Heart right ventricle (tissue), 16 donors: ENCODE measurements at regions not wholly inside any gene's neighbourhood (a gene's known extent, or its start where the extent isn't known, plus 50 kb on each side); places are given as distances from the start of the nearest gene placed in this dataset.

Experiments used
- ATAC-seq, 8 donors: fragments of 200-7000 bp; cut with Tn5 transposase; one replicate each; pipeline ENCODE4 v1.9.1; 2020; ENCODE audit warnings: mild to moderate bottlenecking in 8 of 8, moderate library complexity in 8 of 8, moderate number of reproducible peaks in 1 of 8
- DNase-seq, 2 donors: peaks; one replicate each; pipeline ENCODE4 v3.0.0-alpha.2; 2020
- H3K27ac ChIP-seq, 10 donors: fragments of 200-600 bp; sonication (generic) in 2 of 10; one replicate each; pipeline versions ENCODE4 v1.5.0 to v1.8.0; 2020 to 2022; ENCODE audit warnings: mild to moderate bottlenecking in 3 of 10
- H3K27me3 ChIP-seq, 7 donors: fragments of 200-600 bp; one replicate each; pipeline ENCODE4 v1.8.0; 2021 to 2022; ENCODE audit warnings: mild to moderate bottlenecking in 2 of 7
- H3K36me3 ChIP-seq, 9 donors: fragments of 200-600 bp; sonication (generic) in 1 of 9; one replicate each; pipeline versions ENCODE4 v1.5.0 to v1.8.0; 2020 to 2022; ENCODE audit warnings: mild to moderate bottlenecking in 2 of 9
- H3K4me1 ChIP-seq, 9 donors: fragments of 200-600 bp; sonication (generic) in 1 of 9; one replicate each; pipeline versions ENCODE4 v1.5.0 to v1.8.0; 2020 to 2022; ENCODE audit warnings: mild to moderate bottlenecking in 4 of 9
- H3K4me3 ChIP-seq, 10 donors: fragments of 200-600 bp; sonication (generic) in 2 of 10; one replicate each; pipeline versions ENCODE4 v1.5.0 to v1.8.0; 2020 to 2022; ENCODE audit warnings: mild to moderate bottlenecking in 7 of 10, moderate library complexity in 2 of 10
- H3K9me3 ChIP-seq, 11 donors: fragments of 200-600 bp in 10 of 11; sonication (generic) in 2 of 11; one replicate each; pipeline versions ENCODE4 v1.5.0 to v1.8.0; 2013 to 2022; ENCODE audit warnings: mild to moderate bottlenecking in 2 of 11, control low read depth in 1 of 11, moderate library complexity in 1 of 11
- WGBS, 2 donors: extraction: QIAGEN DNeasy Blood & Tissue Kit; methylation state at CpG; one replicate each; pipeline ENCODE4 v1.1.7; 2013; ENCODE audit warnings: inconsistent platforms in 1 of 2; 5-methylcytosine and 5-hydroxymethylcytosine counted together
- intact Hi-C, 10 donors: fragments of 100-400 bp; cut with DNase I; formaldehyde crosslinking; loops; one replicate each; pipeline versions ENCODE4 v1.11.1 to v1.14.2; 2022
- TF ChIP-seq, protein P1 (sequence below), 9 donors: fragments of 200-600 bp; sonication (generic) in 2 of 9; IDR thresholded peaks; one replicate each; pipeline versions ENCODE4 v1.5.0 to v1.8.0; 2021 to 2022; ENCODE audit warnings: antibody characterized with exemption in 9 of 9, mild to moderate bottlenecking in 5 of 9, moderate library complexity in 1 of 9
- donor health status: Arrhythmogenic right ventricular cardiomyopathy.
- donor health status: ischemic (EF 13 %, LVEDD 7.1; RV severe dilation, severe dysfunction).
- donor health status: healthy with polysubstance abuse.
- donor health status: DM: no; HTN: yes; CAD: no.
- donor health status: DM: no; HTN: no; CAD: no.
- donor health status: ischemic (EF 25% LVEDD 6.9; RV normal size, moderate dysfunction).
- donor health status: ischemic (EF 25% LVEDD 5.7; RV mildly dilated, moderate dysfunction).
- donor health status: healthy.
- donor health status: DM: yes; HTN: yes; CAD: no.
- donor health status: Ischemic cardiomyopathy.
- donor health status: ischemic (EF 35%, LVEDD 5.7; RV mildly dilated, moderate dysfunction).
- donor health status: nonischemic (EF 11% LVEDD 7.7; RV severe dilation, severe dysfunction).
- donor health status: DM: yes; HTN: yes; CAD: no.
- donor health status: PGD.
- donor health status: ischemic (EF 29% LVEDD 5.4; RV normal size, mild dysfunction).
- donor health status: nonischemic (EF 23%, LVEDD 6.1; RV moderate dilation, normal function).

DNA sequence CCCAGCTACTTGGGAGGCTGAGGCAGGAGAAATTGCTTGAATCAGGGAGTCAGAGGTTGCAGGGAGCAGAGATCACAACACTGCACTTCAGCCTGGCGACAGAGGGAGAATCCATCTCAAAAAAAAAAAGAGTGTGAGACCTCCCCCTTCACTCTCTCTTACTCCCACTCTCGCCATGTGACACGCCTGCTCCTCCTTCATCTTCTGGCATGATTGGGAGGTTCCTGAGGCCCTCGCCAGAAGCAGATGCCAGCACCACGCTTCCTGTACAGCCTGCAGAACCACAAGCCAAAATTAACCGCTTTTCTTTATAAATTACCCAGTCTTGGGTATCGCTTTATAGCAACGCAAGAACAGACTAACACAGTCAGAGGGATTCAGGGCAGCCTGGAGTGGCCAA is 66.3 kb upstream of the CREB1 start:
- no peak for ATAC-seq
- Histone ChIP-seq H3K27me3 (no peaks in the 10 kb centered on the region), H3K4me3 (no peak overlapping the region), H3K9me3 (no peaks in the 10 kb centered on the region), H3K4me1 (no peaks in the 10 kb centered on the region), H3K36me3 (no peaks in the 10 kb centered on the region), H3K27ac (no peak overlapping the region)
- DNase-seq = no peak
- intact Hi-C loops = no loop called here
- WGBS, 2 donors = 88 to 93% methylated on average over 8 of the region's 8 CpGs
- TF ChIP-seq, protein P1, sequence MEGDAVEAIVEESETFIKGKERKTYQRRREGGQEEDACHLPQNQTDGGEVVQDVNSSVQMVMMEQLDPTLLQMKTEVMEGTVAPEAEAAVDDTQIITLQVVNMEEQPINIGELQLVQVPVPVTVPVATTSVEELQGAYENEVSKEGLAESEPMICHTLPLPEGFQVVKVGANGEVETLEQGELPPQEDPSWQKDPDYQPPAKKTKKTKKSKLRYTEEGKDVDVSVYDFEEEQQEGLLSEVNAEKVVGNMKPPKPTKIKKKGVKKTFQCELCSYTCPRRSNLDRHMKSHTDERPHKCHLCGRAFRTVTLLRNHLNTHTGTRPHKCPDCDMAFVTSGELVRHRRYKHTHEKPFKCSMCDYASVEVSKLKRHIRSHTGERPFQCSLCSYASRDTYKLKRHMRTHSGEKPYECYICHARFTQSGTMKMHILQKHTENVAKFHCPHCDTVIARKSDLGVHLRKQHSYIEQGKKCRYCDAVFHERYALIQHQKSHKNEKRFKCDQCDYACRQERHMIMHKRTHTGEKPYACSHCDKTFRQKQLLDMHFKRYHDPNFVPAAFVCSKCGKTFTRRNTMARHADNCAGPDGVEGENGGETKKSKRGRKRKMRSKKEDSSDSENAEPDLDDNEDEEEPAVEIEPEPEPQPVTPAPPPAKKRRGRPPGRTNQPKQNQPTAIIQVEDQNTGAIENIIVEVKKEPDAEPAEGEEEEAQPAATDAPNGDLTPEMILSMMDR (IDR thresholded peaks at IDR 0.05) = no peak

DNA sequence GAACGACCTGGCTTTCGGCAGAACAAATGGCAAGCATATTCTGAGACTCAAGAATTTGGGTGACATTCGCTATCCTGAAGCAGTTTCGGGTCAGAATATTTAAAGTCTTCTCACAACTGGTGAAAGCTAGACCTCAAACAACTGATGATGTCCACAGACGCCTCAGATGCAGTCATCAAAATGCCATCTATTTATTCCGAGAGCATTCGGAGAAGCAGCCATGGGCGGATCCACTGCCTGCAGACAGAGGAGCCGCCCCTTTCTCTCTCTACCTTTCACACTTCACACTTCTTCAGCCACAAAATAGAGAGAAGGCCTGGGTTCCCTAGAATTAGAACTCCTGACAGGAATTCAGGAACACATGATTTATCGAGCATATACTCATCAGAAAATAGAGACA is 65.8 kb upstream of the CREB1 start:
- H3K4me3 ChIP-seq = no peak overlapping the region
- H3K27ac ChIP-seq = no peak overlapping the region
- no peaks in the 10 kb centered on the region for H3K27me3 ChIP-seq
- intact Hi-C loops = no loop called here
- 90 to 94% methylated on average over 10 of the region's 10 CpGs for WGBS, 2 donors
- no peak for ATAC-seq
- no peaks in the 10 kb centered on the region for H3K4me1 ChIP-seq
- no peak for DNase-seq
- TF ChIP-seq, protein P1 (IDR thresholded peaks at IDR 0.05) = no peak
- H3K9me3 ChIP-seq = no peaks in the 10 kb centered on the region
- no peaks in the 10 kb centered on the region for H3K36me3 ChIP-seq

DNA sequence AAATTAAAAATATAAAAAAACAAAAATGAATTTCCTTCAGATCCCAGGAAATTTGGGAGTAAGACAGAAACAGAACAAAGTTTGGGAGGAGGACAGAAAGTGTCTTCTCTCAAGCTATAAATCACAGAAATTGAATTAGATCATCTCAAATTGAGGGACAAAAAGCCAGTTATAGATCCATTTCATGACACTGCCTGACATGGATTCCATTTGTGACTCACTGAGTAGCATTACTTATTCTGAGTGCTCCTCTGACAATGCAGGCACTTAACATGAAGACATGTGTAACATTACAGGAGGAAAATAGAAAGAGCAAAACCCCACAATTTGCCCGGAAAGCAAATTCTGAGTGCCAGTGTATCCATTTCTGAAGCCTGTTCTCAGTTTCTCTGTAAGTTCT is 63.9 kb upstream of the CREB1 start:
- Histone ChIP-seq H3K27ac (no peak overlapping the region), H3K36me3 (no peaks in the 10 kb centered on the region), H3K9me3 (no peaks in the 10 kb centered on the region), H3K4me1 (no peaks in the 10 kb centered on the region), H3K27me3 (no peaks in the 10 kb centered on the region), H3K4me3 (no peak overlapping the region)
- DNase-seq (no peak), ATAC-seq (no peak)
- 100% methylated on average over 1 of the region's 1 CpG for WGBS, 2 donors
- TF ChIP-seq, protein P1 (IDR thresholded peaks at IDR 0.05) = no peak
- intact Hi-C loops = no loop called here

DNA sequence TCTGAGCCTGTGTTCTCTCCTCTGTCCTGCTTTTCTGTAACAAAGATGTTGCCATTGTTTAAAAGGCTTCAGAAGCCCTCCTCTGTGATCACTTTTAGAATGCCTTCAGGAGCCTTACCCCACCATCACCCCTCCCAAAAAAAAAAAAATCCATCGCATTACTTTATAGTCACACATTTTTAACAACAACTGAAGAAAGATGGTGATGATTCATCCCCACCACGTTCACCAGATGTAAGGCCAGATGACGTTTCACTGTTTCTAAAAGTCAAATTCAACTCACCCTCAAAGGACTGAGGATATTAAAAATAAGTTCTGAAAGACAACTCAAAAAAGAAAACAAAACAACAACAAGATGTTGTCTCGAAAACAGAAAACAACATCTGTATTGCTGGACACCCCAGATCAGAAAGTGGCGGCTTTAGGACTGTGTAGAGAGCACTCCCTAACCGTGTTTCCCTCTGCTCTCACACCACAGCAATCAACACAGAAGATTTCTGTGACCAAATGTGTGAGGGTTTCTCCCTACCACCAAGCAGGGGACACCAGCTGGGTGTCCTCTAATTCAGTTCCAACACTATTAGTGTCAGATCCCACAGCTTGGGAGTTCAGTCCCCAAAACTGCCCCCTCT is 61.9 kb upstream of the CREB1 start:
- ATAC-seq (no peak), DNase-seq (no peak)
- H3K27ac ChIP-seq = peak overlapping the region in 1 of 10 donors; percentile 60
- no peaks in the 10 kb centered on the region for H3K27me3 ChIP-seq
- 70 to 74% methylated on average over 6 of the region's 6 CpGs for WGBS, 2 donors
- H3K36me3 ChIP-seq = no peaks in the 10 kb centered on the region
- H3K9me3 ChIP-seq = no peaks in the 10 kb centered on the region
- TF ChIP-seq, protein P1 (IDR thresholded peaks at IDR 0.05) = no peak
- peaks cover 0 to 6% (median 4%) of the 10 kb centered on the region in 9 donors for H3K4me1 ChIP-seq
- intact Hi-C loops = no loop called here
- H3K4me3 ChIP-seq = no peak overlapping the region
